H9 (cell line): ENCODE measurements at regions not wholly inside any gene's neighbourhood (a gene's known extent, or its start where the extent isn't known, plus 50 kb on each side); places are given as distances from the start of the nearest gene placed in this dataset.

Experiments
- DNase-seq: peaks from one replicate; pipeline ENCODE4 v3.0.0-alpha.2; 2017
- H2AFZ ChIP-seq: one replicate; pipeline ENCODE4 v1.6.1; 2013; ENCODE audit warnings: mild to moderate bottlenecking, low read length, control low read depth, moderate library complexity
- H2AK5ac ChIP-seq: 2 replicates; pipeline ENCODE4 v1.6.1; 2013; ENCODE audit warnings: low read length, control low read depth, mixed read lengths; ENCODE audit not compliant: insufficient read length
- H2BK120ac ChIP-seq: one replicate; pipeline ENCODE4 v1.6.1; 2013; ENCODE audit warnings: low read depth, mild to moderate bottlenecking, low read length, control low read depth, inconsistent platforms; ENCODE audit not compliant: poor library complexity, severe bottlenecking
- H2BK12ac ChIP-seq: 2 replicates; pipeline ENCODE4 v1.6.1; 2013; ENCODE audit warnings: low read length, control low read depth, mixed read lengths, low read depth; ENCODE audit not compliant: insufficient read length
- H2BK15ac ChIP-seq: 2 replicates; pipeline ENCODE4 v1.6.1; 2013; ENCODE audit warnings: low read depth, low read length, control low read depth
- H2BK20ac ChIP-seq: one replicate; pipeline ENCODE4 v1.6.1; 2013; ENCODE audit warnings: low read depth, mild to moderate bottlenecking, low read length, control low read depth, inconsistent platforms; ENCODE audit not compliant: poor library complexity, severe bottlenecking
- H2BK5ac ChIP-seq: 2 replicates; pipeline ENCODE4 v1.6.1; 2013; ENCODE audit warnings: low read length, control low read depth, mixed read lengths; ENCODE audit not compliant: insufficient read length
- H3K14ac ChIP-seq: 2 replicates; pipeline ENCODE4 v1.6.1; 2013; ENCODE audit warnings: low read length, control low read depth; ENCODE audit not compliant: insufficient read depth
- H3K18ac ChIP-seq: 2 replicates; pipeline ENCODE4 v1.6.1; 2013; ENCODE audit warnings: low read depth, mild to moderate bottlenecking, mixed read lengths, low read length, control low read depth; ENCODE audit not compliant: insufficient read length
- H3K23ac ChIP-seq: 2 replicates; pipeline ENCODE4 v1.6.1; 2013; ENCODE audit warnings: low read length, control low read depth, mixed read lengths, low read depth; ENCODE audit not compliant: insufficient read length
- H3K23me2 ChIP-seq: 2 replicates; pipeline ENCODE4 v1.6.1; 2013; ENCODE audit warnings: low read depth, mild to moderate bottlenecking, mixed read lengths, low read length, control low read depth; ENCODE audit not compliant: insufficient read length, poor library complexity, severe bottlenecking
- H3K27ac ChIP-seq: 2 replicates; pipeline ENCODE4 v1.5.1; 2013; ENCODE audit warnings: low read length, control low read depth, mixed read lengths, low read depth; ENCODE audit not compliant: insufficient read length
- H3K27me3 ChIP-seq: 2 replicates; pipeline ENCODE4 v1.6.1; 2013; ENCODE audit warnings: low read length, control low read depth, inconsistent platforms; ENCODE audit not compliant: insufficient read depth
- H3K4ac ChIP-seq: 2 replicates; pipeline ENCODE4 v1.6.1; 2013; ENCODE audit warnings: low read depth, mild to moderate bottlenecking, control low read depth, inconsistent platforms, low read length, moderate library complexity
- H3K4me1 ChIP-seq: 2 replicates; pipeline ENCODE4 v1.6.1; 2013; ENCODE audit warnings: low read length, control low read depth, inconsistent platforms; ENCODE audit not compliant: insufficient read depth
- H3K4me2 ChIP-seq: 2 replicates; pipeline ENCODE4 v1.6.1; 2013; ENCODE audit warnings: low read length, control low read depth, mixed read lengths; ENCODE audit not compliant: insufficient read length, insufficient read depth
- H3K56ac ChIP-seq: 2 replicates; pipeline ENCODE4 v1.6.1; 2013; ENCODE audit warnings: low read depth, mild to moderate bottlenecking, mixed read lengths, low read length, control low read depth; ENCODE audit not compliant: insufficient read length
- H3K79me1 ChIP-seq: 2 replicates; pipeline ENCODE4 v1.6.1; 2013; ENCODE audit warnings: low read depth, mild to moderate bottlenecking, moderate library complexity, low read length, control low read depth, inconsistent platforms; ENCODE audit not compliant: insufficient read depth, poor library complexity, severe bottlenecking
- H3K79me2 ChIP-seq: 2 replicates; pipeline ENCODE4 v1.6.1; 2013; ENCODE audit warnings: low read length, control low read depth, inconsistent platforms; ENCODE audit not compliant: insufficient read depth
- H3K9ac ChIP-seq: 2 replicates; pipeline ENCODE4 v1.6.1; 2013; ENCODE audit warnings: low read length, control low read depth, mixed read lengths; ENCODE audit not compliant: insufficient read length; ENCODE audit errors: extremely low read depth
- H3K9me3 ChIP-seq: one replicate; pipeline ENCODE4 v1.6.1; 2013; ENCODE audit warnings: low read depth, low read length, inconsistent platforms; ENCODE audit not compliant: control insufficient read depth
- H3T11ph ChIP-seq: one replicate; pipeline ENCODE4 v1.6.1; 2013; ENCODE audit warnings: mild to moderate bottlenecking, low read length, control low read depth, inconsistent platforms
- H4K20me1 ChIP-seq: one replicate; pipeline ENCODE4 v1.6.1; 2013; ENCODE audit not compliant: control insufficient read depth, insufficient read length, insufficient read depth
- H4K5ac ChIP-seq: 2 replicates; pipeline ENCODE4 v1.6.1; 2013; ENCODE audit warnings: low read depth, mild to moderate bottlenecking, mixed read lengths, low read length, control low read depth; ENCODE audit not compliant: insufficient read length
- H4K8ac ChIP-seq: replicated peaks from 2 replicates; pipeline ENCODE4 v1.6.1; 2013; ENCODE audit warnings: low read length, control low read depth, mixed read lengths, low read depth; ENCODE audit not compliant: insufficient read length
- H4K91ac ChIP-seq: 2 replicates; pipeline ENCODE4 v1.6.1; 2013; ENCODE audit warnings: low read depth, mild to moderate bottlenecking, moderate library complexity, mixed read lengths, low read length, control low read depth; ENCODE audit not compliant: insufficient read length
- H3K27ac Mint-ChIP-seq, 3 experiments: 2 replicates in 2 of 3; 3 replicates in 1 of 3; pipeline ENCODE4 v1.8.0; 2020 to 2021; ENCODE audit warnings: mixed read lengths in 3 of 3, mild to moderate bottlenecking in 1 of 3, moderate library complexity in 1 of 3
- H3K27me3 Mint-ChIP-seq: 2 replicates; pipeline ENCODE4 v1.8.0; 2021; ENCODE audit warnings: low read depth, mild to moderate bottlenecking, moderate library complexity, mixed read lengths
- H3K36me3 Mint-ChIP-seq, 3 experiments: 2 replicates in 2 of 3; 3 replicates in 1 of 3; pipeline ENCODE4 v1.8.0; 2020 to 2021; ENCODE audit warnings: low read depth in 3 of 3, mixed read lengths in 3 of 3; ENCODE audit not compliant: insufficient read depth in 1 of 3
- H3K4me1 Mint-ChIP-seq, 2 experiments: 2 replicates each; pipeline ENCODE4 v1.8.0; 2020; ENCODE audit warnings: mixed read lengths in 2 of 2
- H3K4me3 Mint-ChIP-seq, 2 experiments: 2 replicates in 1 of 2; 3 replicates in 1 of 2; pipeline ENCODE4 v1.8.0; 2020 to 2021; ENCODE audit warnings: mild to moderate bottlenecking in 2 of 2, mixed read lengths in 2 of 2, moderate library complexity in 1 of 2
- H3K9me3 Mint-ChIP-seq, 2 experiments: 2 replicates in 1 of 2; 3 replicates in 1 of 2; pipeline ENCODE4 v1.8.0; 2020; ENCODE audit warnings: mild to moderate bottlenecking in 2 of 2, mixed read lengths in 2 of 2, moderate library complexity in 1 of 2
- CTCF ChIP-seq: fragments of 200-600 bp; sonication (generic); conservative IDR thresholded peaks from 3 replicates; pipeline ENCODE4 v1.8.0; 2021; ENCODE audit warnings: antibody characterized with exemption, mild to moderate bottlenecking
- WGBS: extraction: QIAGEN DNeasy Blood & Tissue Kit; methylation state at CpG from one replicate; pipeline ENCODE4 v1.1.7; 2013; ENCODE audit warnings: missing lambda C conversion rate, low lambda C conversion rate, mixed read lengths; ENCODE audit not compliant: insufficient read length; ENCODE audit errors: extremely low coverage; 5-methylcytosine and 5-hydroxymethylcytosine counted together

GRCh38 chr13:104769545-104769944 is 1703.3 kb upstream of the SLC10A2 start:
- Histone ChIP-seq H4K5ac (no peak overlapping the region), H2AK5ac (no peak overlapping the region), H3K4ac (no peak overlapping the region), H3K27me3 (no peaks in the 10 kb centered on the region), H3K4me2 (no peak overlapping the region), H3K18ac (no peak overlapping the region), H3T11ph (no peak overlapping the region), H3K23me2 (no peaks in the 10 kb centered on the region), H2AFZ (no peak overlapping the region), H2BK15ac (no peak overlapping the region), H2BK20ac (no peak overlapping the region), H3K4me1 (no peaks in the 10 kb centered on the region; the same call in 1 of the 2 replicates), H4K8ac (no peak overlapping the region), H2BK120ac (no peak overlapping the region), H3K27ac (no peak overlapping the region), H4K91ac (no peak overlapping the region), H3K23ac (no peak overlapping the region), H3K56ac (no peak overlapping the region), H3K9me3 (no peaks in the 10 kb centered on the region), H3K14ac (no peak overlapping the region), H3K79me2 (no peaks in the 10 kb centered on the region), H3K9ac (no peak overlapping the region), H2BK5ac (no peak overlapping the region), H4K20me1 (no peaks in the 10 kb centered on the region), H2BK12ac (no peak overlapping the region), H3K79me1 (no peaks in the 10 kb centered on the region)
- no peaks in the 10 kb centered on the region for H3K27me3 Mint-ChIP-seq
- DNase-seq = no peak
- H3K9me3 Mint-ChIP-seq = no peaks in the 10 kb centered on the region; a peak in 1 of 5 replicates
- no peak overlapping the region for H3K4me3 Mint-ChIP-seq
- TF ChIP-seq CTCF = no peak
- H3K4me1 Mint-ChIP-seq = peaks cover 0 to 6% of the 10 kb centered on the region in 2 experiments; a peak in 1 of 4 replicates
- H3K27ac Mint-ChIP-seq = no peak overlapping the region
- no peaks in the 10 kb centered on the region for H3K36me3 Mint-ChIP-seq
- WGBS = no CpG with 5 or more reads among the region's 4 CpGs
